K562 (cell line): ENCODE measurements at regions not wholly inside any gene's neighbourhood (a gene's known extent, or its start where the extent isn't known, plus 50 kb on each side); places are given as distances from the start of the nearest gene placed in this dataset.

ENCODE experiments used
- ATAC-seq: fragments of 200-7000 bp; cut with Tn5 transposase; 3 replicates; pipeline ENCODE4 v1.9.1; 2020; ENCODE audit warnings: moderate library complexity
- BruUV-seq: library from RNA; stranded (reverse); fragments of 400-500 nt; replicated peaks from 2 replicates; lab custom pipeline; 2021; lab: Mats Ljungman, UMichigan
- CTCF ChIA-PET: fragments of 300-600 bp; formaldehyde crosslinking; extraction: SDS; loops from one replicate; lab custom pipeline; 2021; ENCODE audit warnings: low intra/inter-chr PET ratio; lab: Yijun Ruan, JAX
- POLR2A ChIA-PET: fragments of 300-600, 350-650 bp; sonication (Branson Sonifier 250); formaldehyde crosslinking; extraction: SDS; loops from one replicate; lab custom pipeline; 2021; ENCODE audit warnings: antibody characterized with exemption, inconsistent platforms; lab: Yijun Ruan, JAX
- DNase-seq, 4 experiments: peaks; one replicate each; pipeline versions ENCODE4 v3.0.0 to v3.0.0-alpha.2; 2011 to 2018; ENCODE audit warnings: low spot score in 3 of 4, mixed read lengths in 3 of 4; ENCODE audit errors: extremely low read depth in 1 of 4
- FAIRE-seq: peaks from 2 replicates; lab custom pipeline; 2011; peaks lifted over from hg19 to GRCh38; lab: Jason Lieb, UNC
- H2AFZ ChIP-seq: 2 replicates; pipeline ENCODE4 v1.6.0; 2011; ENCODE audit warnings: low read depth, low read length, control low read depth, inconsistent platforms
- H3K27ac ChIP-seq: fragments of 200-600 bp; 3 replicates; pipeline ENCODE4 v1.8.0; 2011; ENCODE audit warnings: low read depth, mild to moderate bottlenecking, control low read depth, inconsistent platforms, low read length, moderate library complexity, mixed read lengths; ENCODE audit errors: extremely low read depth
- H3K27me3 ChIP-seq, 2 experiments: fragments of 300-600 bp in 1 of 2; 2 replicates in 1 of 2; 3 replicates in 1 of 2; pipeline versions ENCODE4 v1.6.0 to v1.8.0; 2011; ENCODE audit warnings: inconsistent platforms in 2 of 2, low read length in 2 of 2, mild to moderate bottlenecking in 1 of 2, mixed read lengths in 1 of 2, moderate library complexity in 1 of 2; ENCODE audit not compliant: control insufficient read depth in 2 of 2, insufficient read depth in 2 of 2
- H3K36me3 ChIP-seq: fragments of 300-600 bp; 3 replicates; pipeline ENCODE4 v1.8.0; 2011; ENCODE audit warnings: mild to moderate bottlenecking, low read length, inconsistent platforms; ENCODE audit not compliant: control insufficient read depth, insufficient read depth
- H3K4me1 ChIP-seq, 2 experiments: fragments of 200-600 bp in 1 of 2; replicated peaks in 1 of 2; 2 replicates in 1 of 2; 3 replicates in 1 of 2; pipeline versions ENCODE4 v1.5.1 to v1.8.0; 2011; ENCODE audit warnings: inconsistent platforms in 2 of 2, low read length in 2 of 2, mild to moderate bottlenecking in 1 of 2, mixed read lengths in 1 of 2, moderate library complexity in 1 of 2; ENCODE audit not compliant: control insufficient read depth in 2 of 2, insufficient read depth in 2 of 2
- H3K4me2 ChIP-seq: 2 replicates; pipeline ENCODE4 v1.6.1; 2011; ENCODE audit warnings: low read length, control low read depth, inconsistent platforms, mixed read lengths; ENCODE audit not compliant: insufficient read depth
- H3K4me3 ChIP-seq: fragments of 200-600 bp; sonication (generic), shearing (Covaris generic); 2 replicates; pipeline ENCODE4 v1.5.1; 2016; ENCODE audit warnings: control low read depth, inconsistent platforms
- H3K79me2 ChIP-seq: fragments of 200-600 bp; 3 replicates; pipeline ENCODE4 v1.8.0; 2011; ENCODE audit warnings: low read length, inconsistent platforms; ENCODE audit not compliant: control insufficient read depth, insufficient read depth
- H3K9ac ChIP-seq, 2 experiments: 2 replicates each; pipeline versions ENCODE4 v1.6.0 to v1.6.1; 2011; ENCODE audit warnings: low read depth in 2 of 2, low read length in 2 of 2, control low read depth in 1 of 2, inconsistent platforms in 1 of 2, mild to moderate bottlenecking in 1 of 2, mixed read lengths in 1 of 2; ENCODE audit not compliant: insufficient read depth in 1 of 2
- H3K9me1 ChIP-seq: one replicate; pipeline ENCODE4 v1.6.0; 2011; ENCODE audit warnings: inconsistent platforms, mild to moderate bottlenecking, low read length, moderate library complexity; ENCODE audit not compliant: control insufficient read depth, insufficient read depth
- H3K9me3 ChIP-seq: replicated peaks from 2 replicates; pipeline ENCODE4 v1.5.1; 2011; ENCODE audit warnings: low read depth, low read length, inconsistent platforms; ENCODE audit not compliant: control insufficient read depth, insufficient read depth
- H4K20me1 ChIP-seq: replicated peaks from 2 replicates; pipeline ENCODE4 v1.6.1; 2011; ENCODE audit warnings: low read length, inconsistent platforms, mixed read lengths; ENCODE audit not compliant: control insufficient read depth, insufficient read depth
- FUS ChIP-seq: fragments of 200-400 bp; formaldehyde crosslinking; optimal IDR thresholded peaks from 2 replicates; pipeline ENCODE3; 2017; ENCODE audit warnings: low read depth, low read length
- HSF4 ChIP-seq: fragments of 250-450 bp; sonication (Bioruptor Pico); IDR thresholded peaks from 2 replicates; pipeline ENCODE4 v2.1.2; 2022; ENCODE audit warnings: mild to moderate bottlenecking, moderate library complexity, borderline replicate concordance
- MTA2 ChIP-seq: fragments of 450-650 bp; IDR thresholded peaks from 2 replicates; pipeline ENCODE4 v1.6.1; 2016; ENCODE audit warnings: low read depth
- PRPF4 ChIP-seq: fragments of 200-400 bp; formaldehyde crosslinking; IDR thresholded peaks from one replicate; pipeline ENCODE4 v1.6.1; 2017; ENCODE audit warnings: low read length, low read depth, mild to moderate bottlenecking; ENCODE audit not compliant: insufficient read depth, poor library complexity, severe bottlenecking
- PURB ChIP-seq: sonication (generic); formaldehyde crosslinking; IDR thresholded peaks from 2 replicates; pipeline ENCODE4 v1.9.0; 2021; ENCODE audit warnings: low read depth, mild to moderate bottlenecking, missing genetic modification reagents
- RCOR1 ChIP-seq, 2 experiments: IDR thresholded peaks; 2 replicates each; pipeline ENCODE4 v1.6.1; 2012; ENCODE audit warnings: low read depth in 2 of 2, low read length in 2 of 2, borderline replicate concordance in 1 of 2, improper control_type of control experiment in 1 of 2
- RNF219 ChIP-seq: fragments of 250-450 bp; sonication (Bioruptor Pico); IDR thresholded peaks from 2 replicates; pipeline ENCODE4 v1.5.0; 2022; ENCODE audit warnings: mild to moderate bottlenecking
- TAL1 ChIP-seq: fragments of 450-650 bp; IDR thresholded peaks from 2 replicates; pipeline ENCODE4 v1.6.1; 2016; ENCODE audit warnings: mild to moderate bottlenecking
- TBL1XR1 ChIP-seq, 2 experiments: IDR thresholded peaks; 2 replicates each; pipeline ENCODE4 v1.6.1; 2012; ENCODE audit warnings: improper control_type of control experiment in 2 of 2, low read length in 2 of 2, mild to moderate bottlenecking in 1 of 2
- THAP12 ChIP-seq: fragments of 250-450 bp; sonication (Bioruptor Pico); IDR thresholded peaks from 2 replicates; pipeline ENCODE4 v1.9.0; 2021; ENCODE audit warnings: mild to moderate bottlenecking, inconsistent platforms
- ZBTB1 ChIP-seq: sonication (generic); formaldehyde crosslinking; IDR thresholded peaks from 2 replicates; pipeline ENCODE4 v1.8.1; 2023; ENCODE audit warnings: missing genetic modification reagents, low read depth, mild to moderate bottlenecking, borderline replicate concordance
- ZBTB8A ChIP-seq: fragments of 450-650 bp; IDR thresholded peaks from 2 replicates; pipeline ENCODE4 v1.6.1; 2018; ENCODE audit warnings: mild to moderate bottlenecking, moderate library complexity; ENCODE audit not compliant: partially characterized antibody
- ZNF239 ChIP-seq: fragments of 250-450 bp; sonication (Bioruptor Pico); IDR thresholded peaks from 2 replicates; pipeline ENCODE4 v1.4.0; 2020; ENCODE audit warnings: mild to moderate bottlenecking
- ZSCAN29 ChIP-seq: fragments of 450-650 bp; IDR thresholded peaks from 2 replicates; pipeline ENCODE4 v1.6.1; 2017
- WGBS: fragments of 100-300 bp; shearing (Covaris generic); methylation state at CpG from one replicate; pipeline ENCODE4 v1.1.6; 2016; ENCODE audit warnings: low coverage, mixed read lengths; ENCODE audit not compliant: insufficient coverage; ENCODE audit errors: missing lambda C conversion rate; 5-methylcytosine and 5-hydroxymethylcytosine counted together
- in situ Hi-C: fragments of 300-500 bp; cut with MboI; formaldehyde crosslinking; loops from 4 replicates; pipeline ENCODE4 v1.15.0; 2018; ENCODE audit warnings: inconsistent platforms, mixed read lengths
- intact Hi-C: fragments of 100-400 bp; cut with micrococcal nuclease; formaldehyde crosslinking; loops from 2 replicates; pipeline ENCODE4 v1.14.2; 2022
- TF ChIP-seq, protein P1 (sequence below): fragments of 450-650 bp; formaldehyde crosslinking; IDR thresholded peaks from 2 replicates; pipeline ENCODE4 v1.4.0; 2020; ENCODE audit warnings: mild to moderate bottlenecking, moderate library complexity

- TF ChIP-seq THAP12 (no peak), RNF219 (CRISPR knock-in tag) (no peak), ZBTB1 (CRISPR knock-in tag) (no peak), MTA2 (no peak), TBL1XR1 (IDR thresholded peaks at IDR 0.05; ENCODE audit: low read length in 2 of 2) (no peak)
Observed at GRCh38 chr10:125262920-125263319, 102.6 kb upstream of the CTBP2 start (continued).

DNA sequence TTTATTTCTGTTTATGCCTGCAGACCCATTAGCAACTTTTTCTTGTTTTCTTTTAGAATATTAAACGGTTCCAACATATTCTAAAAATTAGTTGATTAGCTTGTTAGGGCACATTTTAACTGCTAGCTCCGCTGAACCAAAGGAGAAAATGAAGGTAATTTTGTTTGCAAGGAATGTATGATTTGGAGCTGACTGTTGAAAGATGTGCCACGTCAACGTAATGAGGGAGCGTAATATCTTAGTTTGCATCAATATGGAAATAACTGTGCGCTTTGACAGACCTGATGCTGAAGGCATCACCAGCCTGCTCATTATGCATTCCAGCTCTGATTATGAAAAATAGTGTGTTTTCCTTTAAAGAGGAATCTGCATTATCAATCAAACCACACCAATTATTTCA is 102.0 kb upstream of the CTBP2 start:
- in situ Hi-C loops (no loop called here), intact Hi-C loops (no loop called here)
- Histone ChIP-seq H3K9me3 (no peaks in the 10 kb centered on the region), H3K4me2 (no peak overlapping the region), H3K27ac (no peak overlapping the region), H3K79me2 (no peaks in the 10 kb centered on the region), H4K20me1 (no peaks in the 10 kb centered on the region), H2AFZ (no peak overlapping the region), H3K4me3 (no peak overlapping the region), H3K36me3 (no peaks in the 10 kb centered on the region), H3K9ac (no peak overlapping the region), H3K27me3 (peaks cover 4 to 45% of the 10 kb centered on the region in 2 experiments; a peak in 4 of 5 replicates), H3K9me1 (no peaks in the 10 kb centered on the region), H3K4me1 (no peaks in the 10 kb centered on the region; a peak in 1 of 5 replicates)
- ATAC-seq (no peak), FAIRE-seq (no peak), DNase-seq (no peak)
- BruUV-seq = no TSS peak
- 3% methylated on average over 6 of the region's 6 CpGs for WGBS
- CTCF ChIA-PET = no interaction called here
- POLR2A ChIA-PET = no interaction called here
- TF ChIP-seq RCOR1 (IDR thresholded peaks at IDR 0.05; ENCODE audit: borderline replicate concordance in 1 of 2, low read depth in 2 of 2, low read length in 2 of 2) (no peak), FUS (no peak), PRPF4 (no peak), TAL1 (no peak), ZBTB8A (no peak), HSF4 (CRISPR knock-in tag) (no peak), ZNF239 (CRISPR knock-in tag) (no peak), ZSCAN29 (no peak), PURB (CRISPR knock-in tag) (no peak)
- TF ChIP-seq, protein P1, sequence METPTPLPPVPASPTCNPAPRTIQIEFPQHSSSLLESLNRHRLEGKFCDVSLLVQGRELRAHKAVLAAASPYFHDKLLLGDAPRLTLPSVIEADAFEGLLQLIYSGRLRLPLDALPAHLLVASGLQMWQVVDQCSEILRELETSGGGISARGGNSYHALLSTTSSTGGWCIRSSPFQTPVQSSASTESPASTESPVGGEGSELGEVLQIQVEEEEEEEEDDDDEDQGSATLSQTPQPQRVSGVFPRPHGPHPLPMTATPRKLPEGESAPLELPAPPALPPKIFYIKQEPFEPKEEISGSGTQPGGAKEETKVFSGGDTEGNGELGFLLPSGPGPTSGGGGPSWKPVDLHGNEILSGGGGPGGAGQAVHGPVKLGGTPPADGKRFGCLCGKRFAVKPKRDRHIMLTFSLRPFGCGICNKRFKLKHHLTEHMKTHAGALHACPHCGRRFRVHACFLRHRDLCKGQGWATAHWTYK = no peak
